ENCODE measurements at regions not wholly inside any gene's neighbourhood (a gene's known extent, or its start where the extent isn't known, plus 50 kb on each side); places are given as distances from the start of the nearest gene placed in this dataset.

GRCh38 chr11:15616130-15617105, 501.7 kb downstream of the INSC start:
- no peak for DNase-seq (ENCODE audit: low read depth in 3 of 3, low spot score in 1 of 3)

- DNase-seq (ENCODE audit: low read depth in 3 of 3, low spot score in 1 of 3) = no peak
Measured at GRCh38 chr11:15617126-15617525, 502.4 kb downstream of the INSC start.

GRCh38 chr11:15618583-15619032, 503.9 kb downstream of the INSC start:
- DNase-seq (ENCODE audit: low read depth in 3 of 3, low spot score in 1 of 3) = no peak

- DNase-seq (ENCODE audit: low read depth in 3 of 3, low spot score in 1 of 3) = no peak
Measured at GRCh38 chr11:15621565-15621964, 506.8 kb downstream of the INSC start.

- no peak for DNase-seq (ENCODE audit: low read depth in 3 of 3, low spot score in 1 of 3)
Measured at GRCh38 chr11:15622231-15622890, 507.6 kb downstream of the INSC start.

- DNase-seq (ENCODE audit: low read depth in 3 of 3, low spot score in 1 of 3) = no peak
Measured at GRCh38 chr11:15624701-15625100, 510.0 kb downstream of the INSC start.

GRCh38 chr11:15625691-15626090, 511.0 kb downstream of the INSC start:
- no peak for DNase-seq (ENCODE audit: low read depth in 3 of 3, low spot score in 1 of 3)

GRCh38 chr11:15627560-15627959, 512.8 kb downstream of the INSC start:
- no peak for DNase-seq (ENCODE audit: low read depth in 3 of 3, low spot score in 1 of 3)

- DNase-seq (ENCODE audit: low read depth in 3 of 3, low spot score in 1 of 3) = no peak
Measured at GRCh38 chr11:15629690-15630321, 515.1 kb downstream of the INSC start.

GRCh38 chr11:15630896-15631295, 516.2 kb downstream of the INSC start:
- DNase-seq (ENCODE audit: low read depth in 3 of 3, low spot score in 1 of 3) = no peak

- no peak for DNase-seq (ENCODE audit: low read depth in 3 of 3, low spot score in 1 of 3)
Measured at GRCh38 chr11:15635521-15635920, 520.8 kb downstream of the INSC start.

- no peak for DNase-seq (ENCODE audit: low read depth in 3 of 3, low spot score in 1 of 3)
Measured at GRCh38 chr11:15636521-15637089, 521.9 kb downstream of the INSC start.

- DNase-seq (ENCODE audit: low read depth in 3 of 3, low spot score in 1 of 3) = no peak
Measured at GRCh38 chr11:15638386-15638787, 523.7 kb downstream of the INSC start.

GRCh38 chr11:15640318-15640717, 525.6 kb downstream of the INSC start:
- no peak for DNase-seq (ENCODE audit: low read depth in 3 of 3, low spot score in 1 of 3)

GRCh38 chr11:15641271-15642045, 526.7 kb downstream of the INSC start:
- no peak for DNase-seq (ENCODE audit: low read depth in 3 of 3, low spot score in 1 of 3)

GRCh38 chr11:15645201-15645600, 530.5 kb downstream of the INSC start:
- DNase-seq (ENCODE audit: low read depth in 3 of 3, low spot score in 1 of 3) = no peak

- no peak for DNase-seq (ENCODE audit: low read depth in 3 of 3, low spot score in 1 of 3)
Measured at GRCh38 chr11:15649371-15650104, 534.8 kb downstream of the INSC start.

- peak; percentile 1 to 64 (median 11) for DNase-seq (ENCODE audit: low read depth in 3 of 3, low spot score in 1 of 3)
Measured at GRCh38 chr11:15650105-15650938, 535.6 kb downstream of the INSC start.

- no peak for DNase-seq (ENCODE audit: low read depth in 3 of 3, low spot score in 1 of 3)
Measured at GRCh38 chr11:15651033-15651432, 536.3 kb downstream of the INSC start.

All from stimulated activated CD4-positive, alpha-beta T cell treated with anti-CD3 and anti-CD28 coated beads, TNF-alpha, amount 100 ng/mL, for 1 hour (primary cell).